Psoas muscle (tissue), 7 donors: ENCODE measurements at regions not wholly inside any gene's neighbourhood (a gene's known extent, or its start where the extent isn't known, plus 50 kb on each side); places are given as distances from the start of the nearest gene placed in this dataset.

Experiments used
- ATAC-seq, 4 donors: fragments of 200-7000 bp; cut with Tn5 transposase; one replicate each; pipeline ENCODE4 v1.9.1; 2020; ENCODE audit warnings: moderate library complexity in 3 of 4, mild to moderate bottlenecking in 2 of 4
- DNase-seq, 2 donors: peaks; one replicate each; pipeline ENCODE4 v3.0.0-alpha.2; 2020
- H3K27ac ChIP-seq: fragments of 200-600 bp; one replicate; pipeline ENCODE4 v1.8.0; 2022
- H3K27me3 ChIP-seq, 3 donors: fragments of 200-600 bp in 1 of 3; one replicate each; pipeline versions ENCODE4 v1.6.1 to v1.8.0; 2013 to 2022; ENCODE audit warnings: low read length in 2 of 3, mild to moderate bottlenecking in 2 of 3, moderate library complexity in 1 of 3; ENCODE audit not compliant: insufficient read depth in 3 of 3
- H3K36me3 ChIP-seq, 2 donors: fragments of 200-600 bp in 1 of 2; one replicate each; pipeline versions ENCODE4 v1.6.1 to v1.8.0; 2013 to 2022; ENCODE audit warnings: low read depth in 1 of 2, mild to moderate bottlenecking in 1 of 2, moderate library complexity in 1 of 2; ENCODE audit not compliant: insufficient read depth in 1 of 2
- H3K4me1 ChIP-seq: fragments of 200-600 bp; one replicate; pipeline ENCODE4 v1.8.0; 2022
- H3K4me3 ChIP-seq: fragments of 200-600 bp; one replicate; pipeline ENCODE4 v1.8.0; 2022; ENCODE audit warnings: mild to moderate bottlenecking
- H3K9me3 ChIP-seq: fragments of 200-600 bp; one replicate; pipeline ENCODE4 v1.8.0; 2022
- WGBS, 3 donors: extraction: QIAGEN DNeasy Blood & Tissue Kit; methylation state at CpG; one replicate each; pipeline versions ENCODE4 v1.1.6 to v1.1.7; 2013; 5-methylcytosine and 5-hydroxymethylcytosine counted together
- intact Hi-C, 2 donors: fragments of 100-400 bp; cut with DNase I; formaldehyde crosslinking; loops; one replicate each; pipeline versions ENCODE4 v1.11.0 to v1.14.2; 2022
- TF ChIP-seq, protein P1 (sequence below): fragments of 200-600 bp; IDR thresholded peaks from one replicate; pipeline ENCODE4 v1.8.0; 2022; ENCODE audit warnings: antibody characterized with exemption
- donor health status: healthy with polysubstance abuse.
- donor health status: DM: no; HTN: no; CAD: no; lungs with moderate emphysema.
- donor health status: Bipolar disorder and iron deficiency.
- donor health status: healthy.
- donor health status: DM: yes; HTN: yes; CAD: no.
- donor health status: DM: no; HTN: no; CAD: no.
- donor health status: DM: yes; HTN: yes; CAD: no.

DNA sequence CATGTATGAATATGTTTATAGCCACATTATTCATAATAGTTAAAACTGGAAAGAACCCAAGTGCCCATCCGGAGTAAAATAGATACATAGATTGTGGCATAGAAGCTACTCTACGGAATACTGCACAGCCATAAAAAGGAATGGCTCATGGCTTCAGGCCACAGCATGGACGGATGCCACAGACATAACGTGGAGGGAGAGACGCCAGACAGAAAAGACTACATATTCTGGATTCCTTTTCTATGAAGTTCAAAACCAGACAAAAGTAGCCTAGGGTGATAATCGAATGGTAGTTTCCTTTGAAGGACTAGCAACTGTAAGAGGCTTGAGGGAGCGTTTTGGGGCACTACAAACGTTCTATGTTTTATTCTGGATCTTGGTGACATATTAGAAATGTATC lies 58.9 kb upstream of the FOXI2 start:
- Histone ChIP-seq H3K4me3 (no peak overlapping the region), H3K27me3 (no peaks in the 10 kb centered on the region), H3K4me1 (no peaks in the 10 kb centered on the region), H3K27ac (no peak overlapping the region), H3K36me3 (no peaks in the 10 kb centered on the region), H3K9me3 (no peaks in the 10 kb centered on the region)
- ATAC-seq (no peak), DNase-seq (no peak)
- 67 to 69% (median 69%) methylated on average over 8 of the region's 8 CpGs for WGBS, 3 donors
- TF ChIP-seq, protein P1, sequence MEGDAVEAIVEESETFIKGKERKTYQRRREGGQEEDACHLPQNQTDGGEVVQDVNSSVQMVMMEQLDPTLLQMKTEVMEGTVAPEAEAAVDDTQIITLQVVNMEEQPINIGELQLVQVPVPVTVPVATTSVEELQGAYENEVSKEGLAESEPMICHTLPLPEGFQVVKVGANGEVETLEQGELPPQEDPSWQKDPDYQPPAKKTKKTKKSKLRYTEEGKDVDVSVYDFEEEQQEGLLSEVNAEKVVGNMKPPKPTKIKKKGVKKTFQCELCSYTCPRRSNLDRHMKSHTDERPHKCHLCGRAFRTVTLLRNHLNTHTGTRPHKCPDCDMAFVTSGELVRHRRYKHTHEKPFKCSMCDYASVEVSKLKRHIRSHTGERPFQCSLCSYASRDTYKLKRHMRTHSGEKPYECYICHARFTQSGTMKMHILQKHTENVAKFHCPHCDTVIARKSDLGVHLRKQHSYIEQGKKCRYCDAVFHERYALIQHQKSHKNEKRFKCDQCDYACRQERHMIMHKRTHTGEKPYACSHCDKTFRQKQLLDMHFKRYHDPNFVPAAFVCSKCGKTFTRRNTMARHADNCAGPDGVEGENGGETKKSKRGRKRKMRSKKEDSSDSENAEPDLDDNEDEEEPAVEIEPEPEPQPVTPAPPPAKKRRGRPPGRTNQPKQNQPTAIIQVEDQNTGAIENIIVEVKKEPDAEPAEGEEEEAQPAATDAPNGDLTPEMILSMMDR, result no peak
- intact Hi-C loops, result no loop called here

DNA sequence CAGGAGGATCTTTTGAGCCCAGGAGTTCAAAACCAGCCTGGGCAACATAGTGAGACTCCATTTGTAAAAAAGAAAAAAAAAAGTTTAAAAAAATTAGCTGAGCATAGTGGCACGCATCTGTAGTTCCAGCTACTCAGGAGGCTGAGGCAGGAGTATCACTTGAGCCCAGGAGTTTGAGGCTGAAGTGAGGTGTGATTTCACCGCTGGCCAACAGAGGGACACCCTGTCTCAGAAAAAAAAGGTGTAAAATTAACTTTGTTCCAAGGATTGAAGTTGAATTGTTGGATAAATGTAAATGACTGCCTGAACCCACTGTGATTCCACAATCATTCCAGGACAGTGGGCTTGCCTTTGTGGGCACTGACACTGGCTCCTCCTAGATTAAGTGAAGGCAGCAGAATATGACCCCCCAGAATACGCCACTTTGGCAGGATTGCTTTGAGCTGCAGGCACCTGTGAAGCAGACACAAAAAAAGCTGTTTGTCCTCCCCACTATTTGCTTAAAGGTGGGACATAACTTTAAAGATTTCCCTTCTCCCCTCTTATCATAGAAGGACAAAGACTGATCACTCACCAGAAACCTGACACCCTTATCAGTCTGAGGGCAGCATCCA lies 57.2 kb upstream of the FOXI2 start:
- 89 to 98% (median 95%) methylated on average over 3 of the region's 3 CpGs for WGBS, 3 donors

More for the DNA sequence above, 57.2 kb upstream of the FOXI2 start:
- H3K9me3 ChIP-seq, result no peaks in the 10 kb centered on the region
- no peak for ATAC-seq
- H3K36me3 ChIP-seq, result no peaks in the 10 kb centered on the region
- H3K4me1 ChIP-seq, result no peaks in the 10 kb centered on the region
- no peaks in the 10 kb centered on the region for H3K27me3 ChIP-seq
- intact Hi-C loops, result no loop called here
- TF ChIP-seq, protein P1, result no peak
- no peak for DNase-seq
- H3K4me3 ChIP-seq, result no peak overlapping the region
- no peak overlapping the region for H3K27ac ChIP-seq
